ENCODE measurements at regions not wholly inside any gene's neighbourhood (a gene's known extent, or its start where the extent isn't known, plus 50 kb on each side); places are given as distances from the start of the nearest gene placed in this dataset.
A peak's percentile ranks its signal among the peaks of the same experiment; 100 is the strongest.

DNA sequence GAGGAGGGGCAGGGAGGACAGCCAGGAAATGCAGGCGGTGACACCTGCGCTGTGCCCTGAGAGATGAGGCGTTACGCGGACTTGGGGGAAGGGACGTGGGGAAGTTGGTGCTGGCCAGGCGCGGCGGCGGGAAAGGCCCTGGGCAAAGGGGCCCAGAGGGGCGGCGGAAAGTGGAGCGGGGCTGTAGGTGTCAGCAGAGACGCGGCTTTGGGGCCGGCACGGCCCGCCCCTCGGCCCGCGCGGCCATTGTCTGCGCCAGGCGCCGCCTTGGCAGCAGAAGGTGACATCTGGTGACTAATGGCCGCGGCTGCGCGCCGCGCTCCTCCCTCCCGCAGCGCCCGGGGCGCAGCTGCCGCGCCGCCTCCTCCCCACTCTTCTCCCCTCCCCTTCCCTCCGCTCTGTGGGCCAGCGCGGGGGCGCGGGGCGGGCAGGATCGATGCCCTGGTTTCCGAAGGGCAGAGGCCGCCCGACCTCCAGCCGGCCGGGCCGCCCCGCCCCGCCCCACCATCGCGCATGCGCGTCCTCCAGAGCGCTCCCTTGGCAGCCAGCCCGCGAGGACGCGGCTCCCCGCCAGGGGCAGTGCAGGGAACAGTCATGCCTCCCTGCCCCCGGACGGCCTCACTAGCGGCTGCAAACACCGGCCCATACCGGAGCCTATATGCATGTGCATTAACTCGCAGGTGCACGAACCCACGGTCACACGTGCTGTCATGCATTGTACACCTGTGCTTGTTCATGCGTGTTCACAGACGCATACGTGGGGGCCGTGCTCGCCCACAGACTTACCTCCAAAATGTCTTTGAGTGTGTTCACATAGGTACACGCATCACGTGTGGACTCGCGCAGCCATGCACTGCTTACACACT, 269.6 kb downstream of the RPS24 start:
- TF ChIP-seq, protein P1, sequence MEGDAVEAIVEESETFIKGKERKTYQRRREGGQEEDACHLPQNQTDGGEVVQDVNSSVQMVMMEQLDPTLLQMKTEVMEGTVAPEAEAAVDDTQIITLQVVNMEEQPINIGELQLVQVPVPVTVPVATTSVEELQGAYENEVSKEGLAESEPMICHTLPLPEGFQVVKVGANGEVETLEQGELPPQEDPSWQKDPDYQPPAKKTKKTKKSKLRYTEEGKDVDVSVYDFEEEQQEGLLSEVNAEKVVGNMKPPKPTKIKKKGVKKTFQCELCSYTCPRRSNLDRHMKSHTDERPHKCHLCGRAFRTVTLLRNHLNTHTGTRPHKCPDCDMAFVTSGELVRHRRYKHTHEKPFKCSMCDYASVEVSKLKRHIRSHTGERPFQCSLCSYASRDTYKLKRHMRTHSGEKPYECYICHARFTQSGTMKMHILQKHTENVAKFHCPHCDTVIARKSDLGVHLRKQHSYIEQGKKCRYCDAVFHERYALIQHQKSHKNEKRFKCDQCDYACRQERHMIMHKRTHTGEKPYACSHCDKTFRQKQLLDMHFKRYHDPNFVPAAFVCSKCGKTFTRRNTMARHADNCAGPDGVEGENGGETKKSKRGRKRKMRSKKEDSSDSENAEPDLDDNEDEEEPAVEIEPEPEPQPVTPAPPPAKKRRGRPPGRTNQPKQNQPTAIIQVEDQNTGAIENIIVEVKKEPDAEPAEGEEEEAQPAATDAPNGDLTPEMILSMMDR (IDR thresholded peaks at IDR 0.05), result peak; percentile 68 to 95 (median 85)
- TF ChIP-seq POLR2A (IDR thresholded peaks at IDR 0.05) (peak; percentile 16 to 59), EP300 (IDR thresholded peaks at IDR 0.05) (peak in 1 of 2 donors; percentile 95)

Measured in tibial nerve (tissue), 4 donors.